Mesenchymal stem cell (in vitro differentiated cells and primary cell): ENCODE measurements at regions not wholly inside any gene's neighbourhood (a gene's known extent, or its start where the extent isn't known, plus 50 kb on each side); places are given as distances from the start of the nearest gene placed in this dataset.

ENCODE experiments used
- DNase-seq: peaks from one replicate; pipeline ENCODE4 v3.0.0-alpha.2; 2013
- H2AFZ ChIP-seq: one replicate; pipeline ENCODE4 v1.6.1; 2013; ENCODE audit warnings: low read depth, mild to moderate bottlenecking, control low read depth, inconsistent platforms, low read length, moderate library complexity
- H2AK5ac ChIP-seq: 2 replicates; pipeline ENCODE4 v1.6.1; 2013; ENCODE audit warnings: low read length, moderate library complexity, mild to moderate bottlenecking, inconsistent platforms; ENCODE audit not compliant: severe bottlenecking
- H2BK120ac ChIP-seq: one replicate; pipeline ENCODE4 v1.6.1; 2013; ENCODE audit warnings: low read depth, mild to moderate bottlenecking, inconsistent platforms, low read length, moderate library complexity
- H2BK12ac ChIP-seq, 2 experiments: one replicate each; pipeline ENCODE4 v1.6.1; 2013; ENCODE audit warnings: inconsistent platforms in 2 of 2, low read length in 2 of 2, mild to moderate bottlenecking in 2 of 2, moderate library complexity in 2 of 2, control low read depth in 1 of 2
- H2BK15ac ChIP-seq: one replicate; pipeline ENCODE4 v1.6.1; 2013; ENCODE audit warnings: mild to moderate bottlenecking, low read depth, inconsistent platforms; ENCODE audit not compliant: poor library complexity, severe bottlenecking
- H2BK5ac ChIP-seq: 2 replicates; pipeline ENCODE4 v1.6.1; 2013; ENCODE audit warnings: low read depth, mild to moderate bottlenecking, low read length, control low read depth, inconsistent platforms; ENCODE audit not compliant: poor library complexity, severe bottlenecking
- H3K14ac ChIP-seq, 2 experiments: one replicate each; pipeline ENCODE4 v1.6.1; 2013; ENCODE audit warnings: inconsistent platforms in 2 of 2, low read length in 2 of 2, control low read depth in 1 of 2, mild to moderate bottlenecking in 1 of 2, moderate library complexity in 1 of 2
- H3K18ac ChIP-seq, 2 experiments: one replicate each; pipeline ENCODE4 v1.6.1; 2013; ENCODE audit warnings: inconsistent platforms in 2 of 2, low read length in 2 of 2, control low read depth in 1 of 2, low read depth in 1 of 2, mild to moderate bottlenecking in 1 of 2
- H3K23ac ChIP-seq, 2 experiments: one replicate each; pipeline ENCODE4 v1.6.1; 2013; ENCODE audit warnings: inconsistent platforms in 2 of 2, low read length in 2 of 2, mild to moderate bottlenecking in 2 of 2, moderate library complexity in 2 of 2, control low read depth in 1 of 2
- H3K27ac ChIP-seq: 2 replicates; pipeline ENCODE4 v1.5.1; 2013; ENCODE audit warnings: mild to moderate bottlenecking, moderate library complexity, low read length, control low read depth, inconsistent platforms; ENCODE audit not compliant: poor library complexity, severe bottlenecking
- H3K27me3 ChIP-seq, 2 experiments: 2 replicates each; pipeline versions ENCODE4 v1.6.1 to v1.7.0; 2013; ENCODE audit warnings: low read length in 2 of 2, mild to moderate bottlenecking in 2 of 2, moderate library complexity in 2 of 2, control low read depth in 1 of 2, inconsistent platforms in 1 of 2; ENCODE audit not compliant: control insufficient read depth in 1 of 2, insufficient read depth in 1 of 2
- H3K36me3 ChIP-seq, 2 experiments: 2 replicates each; pipeline versions ENCODE4 v1.6.1 to v1.7.0; 2013; ENCODE audit warnings: low read length in 2 of 2, control low read depth in 1 of 2, inconsistent platforms in 1 of 2, low read depth in 1 of 2, mild to moderate bottlenecking in 1 of 2; ENCODE audit not compliant: insufficient read depth in 2 of 2, control insufficient read depth in 1 of 2
- H3K4ac ChIP-seq, 2 experiments: one replicate each; pipeline ENCODE4 v1.6.1; 2013; ENCODE audit warnings: inconsistent platforms in 2 of 2, low read length in 2 of 2, mild to moderate bottlenecking in 2 of 2, moderate library complexity in 2 of 2, control low read depth in 1 of 2, low read depth in 1 of 2
- H3K4me1 ChIP-seq: 2 replicates; pipeline ENCODE4 v1.6.1; 2013; ENCODE audit warnings: low read depth, low read length, control low read depth; ENCODE audit not compliant: control insufficient read depth, insufficient read depth
- H3K4me2 ChIP-seq: 2 replicates; pipeline ENCODE4 v1.6.1; 2013; ENCODE audit warnings: low read length, mild to moderate bottlenecking, inconsistent platforms; ENCODE audit not compliant: poor library complexity, severe bottlenecking
- H3K4me3 ChIP-seq, 2 experiments: 2 replicates each; pipeline versions ENCODE4 v1.5.1 to v1.7.0; 2013; ENCODE audit warnings: low read length in 2 of 2, mild to moderate bottlenecking in 2 of 2, control low read depth in 1 of 2, low read depth in 1 of 2; ENCODE audit not compliant: insufficient read depth in 1 of 2
- H3K79me1 ChIP-seq: replicated peaks from 2 replicates; pipeline ENCODE4 v1.6.1; 2013; ENCODE audit warnings: mild to moderate bottlenecking, control low read depth, low read length, inconsistent platforms; ENCODE audit not compliant: poor library complexity, severe bottlenecking
- H3K9ac ChIP-seq: 2 replicates; pipeline ENCODE4 v1.7.0; 2013; ENCODE audit warnings: mild to moderate bottlenecking, low read length, moderate library complexity
- H3K9me3 ChIP-seq: 2 replicates; pipeline ENCODE4 v1.7.0; 2013; ENCODE audit warnings: mild to moderate bottlenecking, low read length; ENCODE audit not compliant: control insufficient read depth
- H4K8ac ChIP-seq: one replicate; pipeline ENCODE4 v1.6.1; 2013; ENCODE audit warnings: inconsistent platforms, mild to moderate bottlenecking, low read length, moderate library complexity
- H4K91ac ChIP-seq: one replicate; pipeline ENCODE4 v1.6.1; 2013; ENCODE audit warnings: mild to moderate bottlenecking, low read length, inconsistent platforms
- WGBS: methylation state at CpG from one replicate; pipeline ENCODE4 v1.1.7; 2013; ENCODE audit warnings: mixed read lengths; 5-methylcytosine and 5-hydroxymethylcytosine counted together

GRCh38 chr1:70656361-70656760, 245.3 kb downstream of the CTH start:
- no peak overlapping the region for H3K27ac ChIP-seq
- no CpG with 5 or more reads among the region's 2 CpGs for WGBS
- no peak overlapping the region for H3K23ac ChIP-seq

GRCh38 chr1:70659891-70660290, 248.8 kb downstream of the CTH start:
- Histone ChIP-seq H3K4ac (no peak overlapping the region), H3K18ac (no peak overlapping the region), H2AFZ (no peak overlapping the region), H3K14ac (no peak overlapping the region), H3K4me3 (no peak overlapping the region), H3K79me1 (no peaks in the 10 kb centered on the region), H2BK5ac (no peak overlapping the region), H3K4me1 (no peaks in the 10 kb centered on the region), H3K23ac (no peak overlapping the region), H2BK12ac (no peak overlapping the region), H2BK120ac (no peak overlapping the region), H3K9me3 (no peaks in the 10 kb centered on the region), H3K27me3 (no peaks in the 10 kb centered on the region), H3K9ac (no peak overlapping the region), H2AK5ac (no peak overlapping the region), H3K36me3 (no peaks in the 10 kb centered on the region), H4K8ac (no peak overlapping the region), H4K91ac (no peak overlapping the region), H2BK15ac (no peak overlapping the region), H3K27ac (no peak overlapping the region), H3K4me2 (no peak overlapping the region)
- no peak for DNase-seq
- 61% methylated on average over 2 of the region's 2 CpGs for WGBS

More at GRCh38 chr1:70656361-70656760, 245.3 kb downstream of the CTH start:
- DNase-seq: no peak
- Histone ChIP-seq H2BK120ac (no peak overlapping the region), H4K91ac (no peak overlapping the region), H3K79me1 (no peaks in the 10 kb centered on the region), H3K9ac (no peak overlapping the region), H2BK15ac (no peak overlapping the region), H2AK5ac (no peak overlapping the region), H3K27me3 (no peaks in the 10 kb centered on the region), H4K8ac (no peak overlapping the region), H2AFZ (no peak overlapping the region), H3K9me3 (no peaks in the 10 kb centered on the region), H3K14ac (no peak overlapping the region), H3K4me3 (no peak overlapping the region), H2BK12ac (no peak overlapping the region), H3K4me2 (no peak overlapping the region), H3K18ac (no peak overlapping the region), H3K4me1 (no peaks in the 10 kb centered on the region), H3K4ac (no peak overlapping the region), H2BK5ac (no peak overlapping the region), H3K36me3 (no peaks in the 10 kb centered on the region)

GRCh38 chr1:70666381-70667140, 255.5 kb downstream of the CTH start:
- H3K36me3 ChIP-seq: no peaks in the 10 kb centered on the region

GRCh38 chr1:70667494-70668170, 256.6 kb downstream of the CTH start:
- Histone ChIP-seq H3K4me3 (no peak overlapping the region), H3K27me3 (no peaks in the 10 kb centered on the region), H3K4me1 (peaks cover 4% of the 10 kb centered on the region), H3K9ac (no peak overlapping the region), H3K79me1 (no peaks in the 10 kb centered on the region), H2AFZ (no peak overlapping the region), H4K91ac (no peak overlapping the region), H3K9me3 (no peaks in the 10 kb centered on the region), H3K36me3 (no peaks in the 10 kb centered on the region), H3K14ac (no peak overlapping the region), H3K4me2 (no peak overlapping the region), H2BK5ac (peak overlapping the region; percentile 53), H2BK12ac (no peak overlapping the region), H2BK15ac (no peak overlapping the region), H4K8ac (no peak overlapping the region), H3K27ac (peak overlapping the region; percentile 93), H2BK120ac (no peak overlapping the region), H3K18ac (no peak overlapping the region), H2AK5ac (peak overlapping the region; percentile 42), H3K23ac (no peak overlapping the region), H3K4ac (no peak overlapping the region)
- no peak for DNase-seq

More at GRCh38 chr1:70666381-70667140, 255.5 kb downstream of the CTH start:
- no peak overlapping the region for H3K4me3 ChIP-seq
- H2AFZ ChIP-seq: no peak overlapping the region
- no peaks in the 10 kb centered on the region for H3K27me3 ChIP-seq
- peak overlapping the region; percentile 83 for H2AK5ac ChIP-seq
- no peak overlapping the region for H3K23ac ChIP-seq
- no peak overlapping the region for H2BK12ac ChIP-seq
- no peaks in the 10 kb centered on the region for H3K79me1 ChIP-seq
- H2BK5ac ChIP-seq: no peak overlapping the region
- no peak overlapping the region for H3K4ac ChIP-seq
- no peak overlapping the region for H3K9ac ChIP-seq
- H3K18ac ChIP-seq: no peak overlapping the region
- 58% methylated on average over 7 of the region's 8 CpGs for WGBS
- no peak overlapping the region for H4K8ac ChIP-seq
- no peak overlapping the region for H2BK15ac ChIP-seq
- H3K9me3 ChIP-seq: no peaks in the 10 kb centered on the region
- no peak overlapping the region for H3K4me2 ChIP-seq
- peaks cover 4% of the 10 kb centered on the region for H3K4me1 ChIP-seq
- no peak for DNase-seq
- H4K91ac ChIP-seq: no peak overlapping the region
- H3K14ac ChIP-seq: no peak overlapping the region
- no peak overlapping the region for H2BK120ac ChIP-seq
- peak overlapping the region; percentile 93 for H3K27ac ChIP-seq
